Mammary epithelial cell (primary cell): ENCODE measurements at regions not wholly inside any gene's neighbourhood (a gene's known extent, or its start where the extent isn't known, plus 50 kb on each side); places are given as distances from the start of the nearest gene placed in this dataset.

ENCODE experiments used
- EZH2 ChIP-seq: IDR thresholded peaks from 2 replicates; pipeline ENCODE4 v1.6.1; 2012; ENCODE audit warnings: low read length, inconsistent platforms, borderline replicate concordance
- TF ChIP-seq, protein P1 (sequence below), 2 donors: IDR thresholded peaks in 1 of 2; conservative IDR thresholded peaks in 1 of 2; 2 replicates each; pipeline ENCODE4 v1.5.1; 2011 to 2012; ENCODE audit warnings: inconsistent platforms in 2 of 2, low read length in 2 of 2, mild to moderate bottlenecking in 2 of 2, control low read depth in 1 of 2, low read depth in 1 of 2; ENCODE audit not compliant: insufficient read depth in 1 of 2; ENCODE audit errors: extremely low read depth in 1 of 2

DNA sequence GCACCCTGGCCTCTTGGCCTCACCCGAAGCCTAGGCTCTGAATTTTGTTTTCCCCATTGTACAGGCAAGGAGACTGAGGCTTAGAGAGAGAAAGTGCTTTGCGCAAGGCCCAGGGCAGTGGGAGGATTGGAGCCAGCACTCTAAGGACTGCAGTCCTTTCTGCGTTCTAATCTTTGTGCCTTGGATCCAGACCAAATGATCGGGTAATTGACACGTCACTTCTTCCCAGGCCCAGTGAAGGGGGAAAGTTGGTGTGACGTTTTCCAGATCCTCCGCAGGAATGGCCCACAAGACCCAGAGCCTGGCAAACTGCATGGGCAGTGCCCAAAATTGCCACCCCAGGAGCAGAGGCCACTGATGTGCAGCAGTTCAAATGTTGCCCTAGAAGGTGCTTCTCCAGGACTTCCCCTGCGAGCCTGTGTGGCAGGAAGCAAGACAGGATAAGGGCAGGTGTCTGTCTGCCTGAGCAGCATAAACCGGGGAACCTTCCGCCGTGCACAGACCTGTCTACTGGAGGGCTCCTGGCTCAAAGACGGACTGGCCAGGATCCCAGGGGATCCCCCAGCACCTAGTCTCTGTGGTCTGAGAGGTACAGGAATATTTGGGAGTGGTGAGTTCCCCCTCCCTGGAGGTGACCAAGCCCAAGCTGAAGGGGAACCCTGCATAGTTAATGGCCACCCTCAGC is 194.5 kb upstream of the TLE3 start:
- TF ChIP-seq, protein P1, sequence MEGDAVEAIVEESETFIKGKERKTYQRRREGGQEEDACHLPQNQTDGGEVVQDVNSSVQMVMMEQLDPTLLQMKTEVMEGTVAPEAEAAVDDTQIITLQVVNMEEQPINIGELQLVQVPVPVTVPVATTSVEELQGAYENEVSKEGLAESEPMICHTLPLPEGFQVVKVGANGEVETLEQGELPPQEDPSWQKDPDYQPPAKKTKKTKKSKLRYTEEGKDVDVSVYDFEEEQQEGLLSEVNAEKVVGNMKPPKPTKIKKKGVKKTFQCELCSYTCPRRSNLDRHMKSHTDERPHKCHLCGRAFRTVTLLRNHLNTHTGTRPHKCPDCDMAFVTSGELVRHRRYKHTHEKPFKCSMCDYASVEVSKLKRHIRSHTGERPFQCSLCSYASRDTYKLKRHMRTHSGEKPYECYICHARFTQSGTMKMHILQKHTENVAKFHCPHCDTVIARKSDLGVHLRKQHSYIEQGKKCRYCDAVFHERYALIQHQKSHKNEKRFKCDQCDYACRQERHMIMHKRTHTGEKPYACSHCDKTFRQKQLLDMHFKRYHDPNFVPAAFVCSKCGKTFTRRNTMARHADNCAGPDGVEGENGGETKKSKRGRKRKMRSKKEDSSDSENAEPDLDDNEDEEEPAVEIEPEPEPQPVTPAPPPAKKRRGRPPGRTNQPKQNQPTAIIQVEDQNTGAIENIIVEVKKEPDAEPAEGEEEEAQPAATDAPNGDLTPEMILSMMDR (conservative IDR thresholded peaks at IDR 0.05 in 1 of 2, IDR thresholded peaks at IDR 0.05 in 1 of 2; ENCODE audit: extremely low read depth in 1 of 2, insufficient read depth in 1 of 2, low read depth in 1 of 2, low read length in 2 of 2) = no peak
- TF ChIP-seq EZH2 = no peak
